Ishikawa (cell line): ENCODE measurements at regions not wholly inside any gene's neighbourhood (a gene's known extent, or its start where the extent isn't known, plus 50 kb on each side); places are given as distances from the start of the nearest gene placed in this dataset.

Experiments used
- CEBPB ChIP-seq: IDR thresholded peaks from 2 replicates; pipeline ENCODE4 v1.6.1; 2012
- CREB1 ChIP-seq: IDR thresholded peaks from 2 replicates; pipeline ENCODE4 v1.6.1; 2012; ENCODE audit warnings: low read depth
- EGR1 ChIP-seq: IDR thresholded peaks from 2 replicates; pipeline ENCODE4 v1.6.1; 2012
- EP300 ChIP-seq: IDR thresholded peaks from 2 replicates; pipeline ENCODE4 v1.6.1; 2012; ENCODE audit warnings: borderline replicate concordance
- FOXM1 ChIP-seq: IDR thresholded peaks from 2 replicates; pipeline ENCODE4 v1.6.1; 2012; ENCODE audit warnings: low read depth, borderline replicate concordance
- MAX ChIP-seq: IDR thresholded peaks from 2 replicates; pipeline ENCODE4 v1.6.1; 2012
- NFIC ChIP-seq: IDR thresholded peaks from 2 replicates; pipeline ENCODE4 v1.6.1; 2012
- RAD21 ChIP-seq: IDR thresholded peaks from 2 replicates; pipeline ENCODE4 v1.6.1; 2012; ENCODE audit warnings: low read depth
- REST ChIP-seq: IDR thresholded peaks from 2 replicates; pipeline ENCODE4 v1.6.1; 2012; ENCODE audit warnings: low read depth, mild to moderate bottlenecking
- TAF1 ChIP-seq: IDR thresholded peaks from 2 replicates; pipeline ENCODE4 v1.6.1; 2012; ENCODE audit warnings: low read depth, mild to moderate bottlenecking
- TCF12 ChIP-seq: IDR thresholded peaks from 2 replicates; pipeline ENCODE4 v1.6.1; 2012; ENCODE audit warnings: low read depth
- TEAD4 ChIP-seq: IDR thresholded peaks from 2 replicates; pipeline ENCODE4 v1.6.1; 2012
- USF1 ChIP-seq: IDR thresholded peaks from 2 replicates; pipeline ENCODE4 v1.6.1; 2012
- YY1 ChIP-seq: IDR thresholded peaks from 2 replicates; pipeline ENCODE4 v1.6.1; 2012; ENCODE audit warnings: low read depth
- ZBTB7A ChIP-seq: IDR thresholded peaks from 2 replicates; pipeline ENCODE4 v1.6.1; 2012; ENCODE audit warnings: low read depth

GRCh38 chrX:131219271-131219670 lies 69.8 kb downstream of the IGSF1 start:
- TF ChIP-seq EP300: no peak
- no peak for TF ChIP-seq REST
- no peak for TF ChIP-seq NFIC
- TF ChIP-seq TEAD4: no peak
- TF ChIP-seq FOXM1: no peak
- no peak for TF ChIP-seq ZBTB7A

GRCh38 chrX:131217989-131218388 lies 71.1 kb downstream of the IGSF1 start:
- no peak for TF ChIP-seq MAX

GRCh38 chrX:131216828-131217227 lies 72.3 kb downstream of the IGSF1 start:
- TF ChIP-seq EGR1 (no peak), ZBTB7A (no peak), NFIC (no peak), MAX (no peak), RAD21 (no peak), CEBPB (no peak), USF1 (no peak), CREB1 (no peak), TAF1 (no peak), TCF12 (no peak), EP300 (no peak), TEAD4 (no peak), YY1 (no peak), FOXM1 (no peak), REST (no peak)

GRCh38 chrX:131213400-131213799 lies 75.7 kb downstream of the IGSF1 start:
- TF ChIP-seq YY1 (no peak), ZBTB7A (no peak), REST (no peak), FOXM1 (no peak), TEAD4 (no peak), CEBPB (no peak), CREB1 (no peak), MAX (no peak), EP300 (no peak), TCF12 (no peak), RAD21 (no peak), EGR1 (no peak), TAF1 (no peak), USF1 (no peak), NFIC (no peak)

GRCh38 chrX:131202766-131203165 lies 86.3 kb downstream of the IGSF1 start:
- no peak for TF ChIP-seq FOXM1

GRCh38 chrX:131201986-131202385 lies 87.1 kb downstream of the IGSF1 start:
- no peak for TF ChIP-seq TEAD4
- no peak for TF ChIP-seq REST
- TF ChIP-seq TAF1: no peak
- TF ChIP-seq TCF12: no peak
- no peak for TF ChIP-seq FOXM1
- TF ChIP-seq MAX: no peak
- no peak for TF ChIP-seq CEBPB
- TF ChIP-seq ZBTB7A: no peak
- TF ChIP-seq USF1: no peak
